ENCODE measurements at regions not wholly inside any gene's neighbourhood (a gene's known extent, or its start where the extent isn't known, plus 50 kb on each side); places are given as distances from the start of the nearest gene placed in this dataset.
"Not testable (repeated sequence)": the region's sequence is repeated elsewhere in the genome, so short reads cannot be mapped to it uniquely, and the experiment has no call there.

GRCh38 chr7:65800191-65800590 lies 72.7 kb upstream of the VKORC1L1 start:
- H3K9me3 ChIP-seq; H3K36me3 ChIP-seq (ENCODE audit: control insufficient read depth in 2 of 2, extremely low read depth in 1 of 2, insufficient read depth in 1 of 2, low read length in 1 of 2); H3K27ac Mint-ChIP-seq; ATAC-seq (replicated peaks in 1 of 4); DNase-seq; H3K27me3 Mint-ChIP-seq; CTCF ChIA-PET; H3K27ac ChIP-seq (ENCODE audit: low read length); H3K4me3 Mint-ChIP-seq; H3K9me3 Mint-ChIP-seq; H3K4me1 ChIP-seq (ENCODE audit: control insufficient read depth in 1 of 2, extremely low read depth in 1 of 2, insufficient read depth in 2 of 2, low read length in 2 of 2); POLR2A ChIA-PET; H3K4me3 ChIP-seq (ENCODE audit: control insufficient read depth in 1 of 2, extremely low read depth in 1 of 2, low read length in 1 of 2); H3K27me3 ChIP-seq (replicated peaks in 1 of 2; ENCODE audit: control insufficient read depth in 2 of 2, extremely low read depth in 1 of 2, insufficient read depth in 2 of 2, low read length in 1 of 2): not testable (repeated sequence)
- 100% methylated on average over 1 of the region's 4 CpGs for WGBS (ENCODE audit: insufficient coverage)
- peaks cover 17% of the 10 kb centered on the region for H3K36me3 Mint-ChIP-seq
- H3K4me1 Mint-ChIP-seq: peaks cover 0 to 12% (median 9%) of the 10 kb centered on the region in 3 donors

GRCh38 chr7:65800890-65801341 lies 72.0 kb upstream of the VKORC1L1 start:
- Mint-ChIP-seq H3K4me3 (no peak overlapping the region), H3K27me3 (no peaks in the 10 kb centered on the region), H3K36me3 (peaks cover 17% of the 10 kb centered on the region), H3K9me3 (no peaks in the 10 kb centered on the region), H3K4me1 (peaks cover 0 to 12% (median 9%) of the 10 kb centered on the region in 3 donors), H3K27ac (no peak overlapping the region)
- Histone ChIP-seq H3K36me3 (ENCODE audit: control insufficient read depth in 2 of 2, extremely low read depth in 1 of 2, insufficient read depth in 1 of 2, low read length in 1 of 2) (no peaks in the 10 kb centered on the region), H3K4me3 (ENCODE audit: control insufficient read depth in 1 of 2, extremely low read depth in 1 of 2, low read length in 1 of 2) (no peak overlapping the region), H3K9me3 (no peaks in the 10 kb centered on the region), H3K27ac (ENCODE audit: low read length) (no peak overlapping the region), H3K27me3 (replicated peaks in 1 of 2; ENCODE audit: control insufficient read depth in 2 of 2, extremely low read depth in 1 of 2, insufficient read depth in 2 of 2, low read length in 1 of 2) (no peaks in the 10 kb centered on the region), H3K4me1 (ENCODE audit: control insufficient read depth in 1 of 2, extremely low read depth in 1 of 2, insufficient read depth in 2 of 2, low read length in 2 of 2) (no peaks in the 10 kb centered on the region)
- ChIA-PET POLR2A (no interaction called here), CTCF (no interaction called here)
- ATAC-seq (replicated peaks in 1 of 4): no peak
- DNase-seq: no peak
- 83% methylated on average over 6 of the region's 6 CpGs for WGBS (ENCODE audit: insufficient coverage)

GRCh38 chr7:65804887-65805286 lies 68.0 kb upstream of the VKORC1L1 start:
- CTCF ChIA-PET: no interaction called here

GRCh38 chr7:65807067-65807466 lies 65.8 kb upstream of the VKORC1L1 start:
- H3K4me3 Mint-ChIP-seq; H3K36me3 ChIP-seq (ENCODE audit: control insufficient read depth in 2 of 2, extremely low read depth in 1 of 2, insufficient read depth in 1 of 2, low read length in 1 of 2); H3K9me3 ChIP-seq; H3K27me3 ChIP-seq (replicated peaks in 1 of 2; ENCODE audit: control insufficient read depth in 2 of 2, extremely low read depth in 1 of 2, insufficient read depth in 2 of 2, low read length in 1 of 2); POLR2A ChIA-PET; ATAC-seq (replicated peaks in 1 of 4); H3K4me1 ChIP-seq (ENCODE audit: control insufficient read depth in 1 of 2, extremely low read depth in 1 of 2, insufficient read depth in 2 of 2, low read length in 2 of 2); H3K4me3 ChIP-seq (ENCODE audit: control insufficient read depth in 1 of 2, extremely low read depth in 1 of 2, low read length in 1 of 2); H3K27ac ChIP-seq (ENCODE audit: low read length); H3K9me3 Mint-ChIP-seq; H3K27ac Mint-ChIP-seq; CTCF ChIA-PET; H3K27me3 Mint-ChIP-seq; H3K4me1 Mint-ChIP-seq; DNase-seq: not testable (repeated sequence)
- WGBS (ENCODE audit: insufficient coverage): 100% methylated on average over 1 of the region's 5 CpGs
- peaks cover 14% of the 10 kb centered on the region for H3K36me3 Mint-ChIP-seq

More at GRCh38 chr7:65804887-65805286, 68.0 kb upstream of the VKORC1L1 start:
- H3K4me1 Mint-ChIP-seq: no peaks in the 10 kb centered on the region
- Histone ChIP-seq H3K4me3 (ENCODE audit: control insufficient read depth in 1 of 2, extremely low read depth in 1 of 2, low read length in 1 of 2) (no peak overlapping the region), H3K4me1 (ENCODE audit: control insufficient read depth in 1 of 2, extremely low read depth in 1 of 2, insufficient read depth in 2 of 2, low read length in 2 of 2) (no peaks in the 10 kb centered on the region), H3K27ac (ENCODE audit: low read length) (no peak overlapping the region), H3K27me3 (replicated peaks in 1 of 2; ENCODE audit: control insufficient read depth in 2 of 2, extremely low read depth in 1 of 2, insufficient read depth in 2 of 2, low read length in 1 of 2) (no peaks in the 10 kb centered on the region), H3K36me3 (ENCODE audit: control insufficient read depth in 2 of 2, extremely low read depth in 1 of 2, insufficient read depth in 1 of 2, low read length in 1 of 2) (no peaks in the 10 kb centered on the region), H3K9me3 (no peaks in the 10 kb centered on the region)
- H3K27me3 Mint-ChIP-seq: no peaks in the 10 kb centered on the region
- H3K27ac Mint-ChIP-seq: no peak overlapping the region
- peaks cover 17% of the 10 kb centered on the region for H3K36me3 Mint-ChIP-seq
- peaks cover 0 to 3% (median 2%) of the 10 kb centered on the region in 3 donors for H3K9me3 Mint-ChIP-seq
- WGBS (ENCODE audit: insufficient coverage): 86% methylated on average over 3 of the region's 4 CpGs
- ATAC-seq (replicated peaks in 1 of 4) (no peak), DNase-seq (no peak)
- POLR2A ChIA-PET: no interaction called here
- H3K4me3 Mint-ChIP-seq: no peak overlapping the region

DNA sequence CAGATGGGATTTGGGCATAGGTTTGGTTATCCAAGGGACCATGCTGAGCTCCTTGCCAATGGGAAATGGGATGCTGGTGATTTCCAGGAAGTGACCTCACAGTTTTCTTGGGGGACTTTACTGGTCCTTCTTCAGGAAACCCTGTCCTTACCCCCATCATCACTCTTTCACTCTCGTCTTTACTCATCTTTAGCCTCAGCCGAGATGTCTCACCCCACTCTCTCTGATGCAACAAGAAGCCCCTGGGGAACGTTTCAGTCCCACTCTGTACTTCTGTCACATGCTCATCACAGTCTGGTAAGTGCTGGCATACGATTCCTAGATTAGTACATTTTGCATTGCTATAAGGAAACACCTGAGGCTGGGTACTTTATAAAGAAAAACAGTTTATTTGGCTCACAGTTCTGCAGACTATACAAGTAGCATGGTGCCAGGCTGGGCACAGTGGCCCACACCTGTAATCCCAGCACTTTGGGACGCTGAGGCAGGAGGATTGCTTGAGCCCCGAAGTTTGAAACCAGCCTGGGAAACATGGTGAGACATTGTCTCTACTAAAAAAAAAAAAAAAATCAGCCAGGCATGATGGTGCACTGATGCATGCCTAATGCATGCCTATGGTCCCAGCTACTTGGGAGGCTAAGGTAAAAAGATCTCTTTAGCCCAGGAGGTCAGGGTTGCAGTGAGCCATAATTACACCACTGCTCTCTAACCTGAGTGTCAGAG lies 63.5 kb upstream of the VKORC1L1 start:
- H3K4me3 Mint-ChIP-seq: no peak overlapping the region
- CTCF ChIA-PET: interaction anchor here in 1 of 2 donors (0.6 kb wide), 1 partner anchor 227 kb away, joined by 13 read pairs; no protein-coding TSS in a partner anchor
- H3K9me3 Mint-ChIP-seq: peaks cover 0 to 3% (median 2%) of the 10 kb centered on the region in 3 donors
- 54% methylated on average over 3 of the region's 6 CpGs for WGBS (ENCODE audit: insufficient coverage)
- no peaks in the 10 kb centered on the region for H3K27me3 Mint-ChIP-seq
- H3K9me3 ChIP-seq: no peaks in the 10 kb centered on the region
- H3K4me3 ChIP-seq (ENCODE audit: control insufficient read depth in 1 of 2, extremely low read depth in 1 of 2, low read length in 1 of 2): no peak overlapping the region
- H3K27ac Mint-ChIP-seq: no peak overlapping the region
- no peak for ATAC-seq (replicated peaks in 1 of 4)
- no peak for DNase-seq
- POLR2A ChIA-PET: no interaction called here
- no peaks in the 10 kb centered on the region for H3K36me3 ChIP-seq (ENCODE audit: control insufficient read depth in 2 of 2, extremely low read depth in 1 of 2, insufficient read depth in 1 of 2, low read length in 1 of 2)
- peaks cover 11% of the 10 kb centered on the region for H3K36me3 Mint-ChIP-seq
- no peaks in the 10 kb centered on the region for H3K4me1 Mint-ChIP-seq
- no peaks in the 10 kb centered on the region for H3K4me1 ChIP-seq (ENCODE audit: control insufficient read depth in 1 of 2, extremely low read depth in 1 of 2, insufficient read depth in 2 of 2, low read length in 2 of 2)
- H3K27me3 ChIP-seq (replicated peaks in 1 of 2; ENCODE audit: control insufficient read depth in 2 of 2, extremely low read depth in 1 of 2, insufficient read depth in 2 of 2, low read length in 1 of 2): no peaks in the 10 kb centered on the region
- no peak overlapping the region for H3K27ac ChIP-seq (ENCODE audit: low read length)

- Histone ChIP-seq H3K36me3 (ENCODE audit: control insufficient read depth in 2 of 2, extremely low read depth in 1 of 2, insufficient read depth in 1 of 2, low read length in 1 of 2) (no peaks in the 10 kb centered on the region), H3K27ac (ENCODE audit: low read length) (no peak overlapping the region), H3K4me1 (ENCODE audit: control insufficient read depth in 1 of 2, extremely low read depth in 1 of 2, insufficient read depth in 2 of 2, low read length in 2 of 2) (no peaks in the 10 kb centered on the region), H3K9me3 (no peaks in the 10 kb centered on the region), H3K27me3 (replicated peaks in 1 of 2; ENCODE audit: control insufficient read depth in 2 of 2, extremely low read depth in 1 of 2, insufficient read depth in 2 of 2, low read length in 1 of 2) (no peaks in the 10 kb centered on the region), H3K4me3 (ENCODE audit: control insufficient read depth in 1 of 2, extremely low read depth in 1 of 2, low read length in 1 of 2) (no peak overlapping the region)
- no peaks in the 10 kb centered on the region for H3K27me3 Mint-ChIP-seq
- no peak overlapping the region for H3K27ac Mint-ChIP-seq
- WGBS (ENCODE audit: insufficient coverage): 50% methylated on average over 2 of the region's 3 CpGs
- peaks cover 0 to 3% (median 2%) of the 10 kb centered on the region in 3 donors for H3K9me3 Mint-ChIP-seq
- H3K4me1 Mint-ChIP-seq: no peaks in the 10 kb centered on the region
- ATAC-seq (replicated peaks in 1 of 4) (no peak), DNase-seq (no peak)
- no peak overlapping the region for H3K4me3 Mint-ChIP-seq
- H3K36me3 Mint-ChIP-seq: peaks cover 9% of the 10 kb centered on the region
- ChIA-PET POLR2A (no interaction called here), CTCF (no interaction called here)
These were observed 62.9 kb upstream of the VKORC1L1 start for GRCh38 chr7:65809982-65810288.

DNA sequence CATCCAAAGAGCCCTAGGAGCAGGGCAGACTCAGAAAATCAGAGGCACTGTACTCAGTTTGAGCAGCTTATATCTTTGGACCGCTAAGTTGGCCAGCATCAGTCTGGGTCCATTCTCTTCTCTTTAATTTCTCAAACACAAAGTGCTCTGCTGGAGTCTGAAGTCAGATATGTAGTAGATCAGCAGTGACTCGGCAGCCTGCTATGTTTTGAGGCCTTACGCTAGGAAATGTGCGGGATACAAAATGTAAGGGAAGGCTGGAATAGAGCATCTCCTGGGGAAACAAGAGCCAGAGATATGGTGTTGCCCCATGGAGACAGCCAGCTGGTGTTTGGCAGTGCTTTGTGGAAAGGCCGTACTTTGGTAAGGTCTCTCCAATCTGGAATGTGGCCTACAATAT lies 60.6 kb upstream of the VKORC1L1 start:
- ChIA-PET CTCF (no interaction called here), POLR2A (no interaction called here)
- Mint-ChIP-seq H3K9me3 (peaks cover 0 to 3% (median 2%) of the 10 kb centered on the region in 3 donors), H3K4me1 (no peaks in the 10 kb centered on the region), H3K36me3 (peaks cover 13% of the 10 kb centered on the region), H3K27ac (no peak overlapping the region), H3K27me3 (no peaks in the 10 kb centered on the region), H3K4me3 (no peak overlapping the region)
- 74% methylated on average over 3 of the region's 5 CpGs for WGBS (ENCODE audit: insufficient coverage)
- ATAC-seq (replicated peaks in 1 of 4) (no peak), DNase-seq (no peak)
- Histone ChIP-seq H3K4me3 (ENCODE audit: control insufficient read depth in 1 of 2, extremely low read depth in 1 of 2, low read length in 1 of 2) (no peak overlapping the region), H3K27me3 (replicated peaks in 1 of 2; ENCODE audit: control insufficient read depth in 2 of 2, extremely low read depth in 1 of 2, insufficient read depth in 2 of 2, low read length in 1 of 2) (no peaks in the 10 kb centered on the region), H3K27ac (ENCODE audit: low read length) (no peak overlapping the region), H3K9me3 (no peaks in the 10 kb centered on the region), H3K36me3 (ENCODE audit: control insufficient read depth in 2 of 2, extremely low read depth in 1 of 2, insufficient read depth in 1 of 2, low read length in 1 of 2) (no peaks in the 10 kb centered on the region), H3K4me1 (ENCODE audit: control insufficient read depth in 1 of 2, extremely low read depth in 1 of 2, insufficient read depth in 2 of 2, low read length in 2 of 2) (no peaks in the 10 kb centered on the region)
